OCI-LY1 (cell line): ENCODE measurements at regions not wholly inside any gene's neighbourhood (a gene's known extent, or its start where the extent isn't known, plus 50 kb on each side); places are given as distances from the start of the nearest gene placed in this dataset.

Experiments used
- H2AFZ ChIP-seq: fragments of 200-600 bp; sonication (generic), shearing (Covaris generic); 2 replicates; pipeline ENCODE4 v1.6.0; 2014; ENCODE audit warnings: antibody characterized with exemption, mild to moderate bottlenecking, low read length
- H3F3A ChIP-seq: fragments of 200-600 bp; sonication (generic), shearing (Covaris generic); 2 replicates; pipeline ENCODE4 v1.6.0; 2014; ENCODE audit warnings: mild to moderate bottlenecking, antibody characterized with exemption, low read length, moderate library complexity; ENCODE audit not compliant: insufficient read depth
- H3K27ac ChIP-seq: fragments of 200-600 bp; sonication (generic); 2 replicates; pipeline ENCODE4 v1.5.1; 2014; ENCODE audit warnings: low read length, mixed run types, mild to moderate bottlenecking, low read depth; ENCODE audit not compliant: poor library complexity, severe bottlenecking
- H3K27me3 ChIP-seq: fragments of 200-600 bp; sonication (generic); 2 replicates; pipeline ENCODE4 v1.6.0; 2014; ENCODE audit warnings: antibody characterized with exemption, mild to moderate bottlenecking, low read length, moderate library complexity; ENCODE audit not compliant: insufficient read depth
- H3K36me3 ChIP-seq: fragments of 200-600 bp; sonication (generic); 2 replicates; pipeline ENCODE4 v1.6.1; 2014; ENCODE audit warnings: mild to moderate bottlenecking, antibody characterized with exemption, low read length, moderate library complexity, mixed read lengths; ENCODE audit not compliant: insufficient read depth
- H3K4me1 ChIP-seq: fragments of 200-600 bp; sonication (generic); 2 replicates; pipeline ENCODE4 v1.5.1; 2014; ENCODE audit warnings: mild to moderate bottlenecking, low read length, moderate library complexity; ENCODE audit not compliant: insufficient read depth, severe bottlenecking
- H3K4me2 ChIP-seq: fragments of 200-600 bp; sonication (generic), shearing (Covaris generic); 2 replicates; pipeline ENCODE4 v1.6.1; 2014; ENCODE audit warnings: low read length
- H3K4me3 ChIP-seq: fragments of 200-600 bp; sonication (generic); 2 replicates; pipeline ENCODE4 v1.5.1; 2014; ENCODE audit warnings: low read length, low read depth, mild to moderate bottlenecking, mixed read lengths; ENCODE audit not compliant: poor library complexity, severe bottlenecking
- H3K79me2 ChIP-seq: fragments of 200-600 bp; shearing (Covaris generic); 2 replicates; pipeline ENCODE4 v1.6.1; 2016; ENCODE audit warnings: mixed run types, low read length, mixed read lengths; ENCODE audit not compliant: insufficient read depth
- H3K9ac ChIP-seq: fragments of 200-600 bp; sonication (generic), shearing (Covaris generic); 2 replicates; pipeline ENCODE4 v1.6.1; 2014; ENCODE audit warnings: mild to moderate bottlenecking, low read length, mixed read lengths
- H3K9me2 ChIP-seq: fragments of 200-600 bp; sonication (generic), shearing (Covaris generic); 2 replicates; pipeline ENCODE4 v1.6.1; 2014; ENCODE audit warnings: low read depth, mild to moderate bottlenecking, low read length, mixed read lengths
- H3K9me3 ChIP-seq: fragments of 200-600 bp; shearing (Covaris generic); 2 replicates; pipeline ENCODE4 v1.6.1; 2014; ENCODE audit warnings: low read length, mixed read lengths
- H4K20me1 ChIP-seq: fragments of 200-600 bp; sonication (generic), shearing (Covaris generic); 2 replicates; pipeline ENCODE4 v1.6.0; 2016; ENCODE audit warnings: mild to moderate bottlenecking, low read length; ENCODE audit not compliant: insufficient read depth
- EZH2 ChIP-seq: fragments of 200-600 bp; sonication (generic), shearing (Covaris generic); IDR thresholded peaks from 2 replicates; pipeline ENCODE4 v1.8.0; 2017; ENCODE audit warnings: borderline replicate concordance, mixed run types, mild to moderate bottlenecking, antibody characterized with exemption, low read length, moderate library complexity, mixed read lengths
- TF ChIP-seq, protein P1 (sequence below): fragments of 200-600 bp; sonication (generic), shearing (Covaris generic); IDR thresholded peaks from 2 replicates; pipeline ENCODE4 v1.5.1; 2017; ENCODE audit warnings: mild to moderate bottlenecking, antibody characterized with exemption, low read length, moderate library complexity, mixed read lengths

DNA sequence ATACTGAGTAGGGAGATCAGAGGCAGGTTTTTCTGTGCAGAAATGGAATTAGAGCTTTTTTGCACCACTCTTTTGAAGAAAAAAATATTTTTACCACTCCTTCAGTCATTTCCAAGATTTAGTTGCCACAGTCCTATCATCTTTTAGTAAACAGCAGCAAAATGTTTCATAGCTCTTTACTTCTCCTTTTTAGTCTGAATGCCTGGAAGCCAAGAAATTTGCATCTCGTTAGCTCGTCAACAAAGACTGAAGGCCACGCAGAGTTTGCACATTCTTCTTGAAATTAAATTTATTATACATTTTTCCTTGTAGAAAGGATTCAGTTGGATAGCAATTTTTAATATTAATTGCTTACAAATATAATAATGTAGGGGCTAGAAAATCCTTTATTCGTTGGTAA, 544.5 kb upstream of the ATP2B1 start:
- H4K20me1 ChIP-seq = no peaks in the 10 kb centered on the region
- H2AFZ ChIP-seq = no peak overlapping the region
- no peaks in the 10 kb centered on the region for H3K9me3 ChIP-seq
- H3K27me3 ChIP-seq = no peaks in the 10 kb centered on the region
- H3K79me2 ChIP-seq = no peaks in the 10 kb centered on the region
- TF ChIP-seq, protein P1, sequence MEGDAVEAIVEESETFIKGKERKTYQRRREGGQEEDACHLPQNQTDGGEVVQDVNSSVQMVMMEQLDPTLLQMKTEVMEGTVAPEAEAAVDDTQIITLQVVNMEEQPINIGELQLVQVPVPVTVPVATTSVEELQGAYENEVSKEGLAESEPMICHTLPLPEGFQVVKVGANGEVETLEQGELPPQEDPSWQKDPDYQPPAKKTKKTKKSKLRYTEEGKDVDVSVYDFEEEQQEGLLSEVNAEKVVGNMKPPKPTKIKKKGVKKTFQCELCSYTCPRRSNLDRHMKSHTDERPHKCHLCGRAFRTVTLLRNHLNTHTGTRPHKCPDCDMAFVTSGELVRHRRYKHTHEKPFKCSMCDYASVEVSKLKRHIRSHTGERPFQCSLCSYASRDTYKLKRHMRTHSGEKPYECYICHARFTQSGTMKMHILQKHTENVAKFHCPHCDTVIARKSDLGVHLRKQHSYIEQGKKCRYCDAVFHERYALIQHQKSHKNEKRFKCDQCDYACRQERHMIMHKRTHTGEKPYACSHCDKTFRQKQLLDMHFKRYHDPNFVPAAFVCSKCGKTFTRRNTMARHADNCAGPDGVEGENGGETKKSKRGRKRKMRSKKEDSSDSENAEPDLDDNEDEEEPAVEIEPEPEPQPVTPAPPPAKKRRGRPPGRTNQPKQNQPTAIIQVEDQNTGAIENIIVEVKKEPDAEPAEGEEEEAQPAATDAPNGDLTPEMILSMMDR = no peak
- TF ChIP-seq EZH2 = no peak
- no peaks in the 10 kb centered on the region for H3F3A ChIP-seq
- no peaks in the 10 kb centered on the region for H3K9me2 ChIP-seq
- H3K4me1 ChIP-seq = peaks cover 15% of the 10 kb centered on the region
- no peaks in the 10 kb centered on the region for H3K36me3 ChIP-seq
- H3K4me2 ChIP-seq = no peak overlapping the region
- H3K9ac ChIP-seq = no peak overlapping the region
- no peak overlapping the region for H3K27ac ChIP-seq
- H3K4me3 ChIP-seq = no peak overlapping the region

- H3K36me3 ChIP-seq = no peaks in the 10 kb centered on the region
- no peak for TF ChIP-seq EZH2
- no peak overlapping the region for H3K4me3 ChIP-seq
- H2AFZ ChIP-seq = no peak overlapping the region
- no peak overlapping the region for H3K4me2 ChIP-seq
- H3K4me1 ChIP-seq = peaks cover 15% of the 10 kb centered on the region
- H3K27me3 ChIP-seq = no peaks in the 10 kb centered on the region
- no peaks in the 10 kb centered on the region for H3F3A ChIP-seq
- H3K9me2 ChIP-seq = no peaks in the 10 kb centered on the region
- no peaks in the 10 kb centered on the region for H4K20me1 ChIP-seq
- no peak overlapping the region for H3K27ac ChIP-seq
- no peaks in the 10 kb centered on the region for H3K79me2 ChIP-seq
- no peaks in the 10 kb centered on the region for H3K9me3 ChIP-seq
- H3K9ac ChIP-seq = no peak overlapping the region
These were observed 542.1 kb upstream of the ATP2B1 start for GRCh38 chr12:90250766-90251165.

DNA sequence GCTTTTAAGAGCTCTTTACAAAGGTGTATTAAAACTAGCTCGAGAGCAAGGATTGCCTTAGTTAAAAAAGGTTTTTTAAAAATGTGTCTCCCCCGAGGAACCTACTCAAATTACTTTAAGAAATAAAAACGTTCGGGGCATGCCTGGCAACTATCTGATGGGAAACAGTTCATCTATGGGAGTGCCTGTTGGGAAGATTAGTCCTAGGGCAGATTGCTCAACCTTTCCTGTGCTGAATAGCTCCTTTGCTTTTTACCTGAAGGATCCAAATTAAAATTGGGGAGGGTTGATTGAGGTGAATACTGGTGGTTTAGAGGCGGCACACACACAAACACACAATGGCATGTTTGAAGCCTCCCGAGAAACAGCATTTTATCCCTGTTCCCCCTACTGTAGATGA, 541.4 kb upstream of the ATP2B1 start:
- Histone ChIP-seq H3K9me3 (no peaks in the 10 kb centered on the region), H3K27ac (no peak overlapping the region), H3F3A (no peaks in the 10 kb centered on the region), H3K4me1 (peaks cover 15% of the 10 kb centered on the region), H2AFZ (no peak overlapping the region), H3K79me2 (no peaks in the 10 kb centered on the region), H3K4me3 (no peak overlapping the region), H3K4me2 (no peak overlapping the region), H3K27me3 (no peaks in the 10 kb centered on the region), H3K36me3 (no peaks in the 10 kb centered on the region), H4K20me1 (no peaks in the 10 kb centered on the region), H3K9me2 (no peaks in the 10 kb centered on the region), H3K9ac (no peak overlapping the region)
- no peak for TF ChIP-seq EZH2
- TF ChIP-seq, protein P1 = no peak

DNA sequence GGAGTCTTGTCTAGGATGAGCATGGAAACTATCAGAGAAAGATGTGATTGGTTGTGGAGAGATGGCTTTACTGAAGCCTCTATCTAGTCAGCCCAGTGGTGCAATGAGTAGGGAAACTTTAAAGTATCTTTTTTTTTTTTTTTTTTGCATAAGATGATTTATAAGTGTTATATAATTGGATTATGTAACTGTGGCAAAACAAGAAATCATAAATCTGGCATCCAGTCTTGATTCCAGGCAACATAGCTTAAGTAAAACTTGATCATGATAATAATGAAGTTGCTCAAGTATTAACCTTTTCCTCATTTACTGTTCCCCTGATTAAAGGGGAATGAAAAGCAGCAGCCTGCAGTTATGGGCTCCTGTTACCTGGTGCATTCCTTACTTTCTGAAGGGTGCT, 538.0 kb upstream of the ATP2B1 start:
- H3K27me3 ChIP-seq = no peaks in the 10 kb centered on the region
- no peak overlapping the region for H3K4me2 ChIP-seq

More for the DNA sequence above, 538.0 kb upstream of the ATP2B1 start:
- TF ChIP-seq, protein P1 = no peak
- TF ChIP-seq EZH2 = no peak
- Histone ChIP-seq H3K9me3 (no peaks in the 10 kb centered on the region), H3F3A (no peaks in the 10 kb centered on the region), H3K4me1 (no peaks in the 10 kb centered on the region), H2AFZ (no peak overlapping the region), H3K4me3 (no peak overlapping the region), H3K27ac (no peak overlapping the region), H3K9me2 (no peaks in the 10 kb centered on the region), H3K9ac (no peak overlapping the region), H4K20me1 (no peaks in the 10 kb centered on the region), H3K36me3 (no peaks in the 10 kb centered on the region), H3K79me2 (no peaks in the 10 kb centered on the region)
